H9 (cell line): ENCODE measurements at regions not wholly inside any gene's neighbourhood (a gene's known extent, or its start where the extent isn't known, plus 50 kb on each side); places are given as distances from the start of the nearest gene placed in this dataset.

Experiments
- DNase-seq: peaks from one replicate; pipeline ENCODE4 v3.0.0-alpha.2; 2017
- H2AFZ ChIP-seq: one replicate; pipeline ENCODE4 v1.6.1; 2013; ENCODE audit warnings: mild to moderate bottlenecking, low read length, control low read depth, moderate library complexity
- H2AK5ac ChIP-seq: 2 replicates; pipeline ENCODE4 v1.6.1; 2013; ENCODE audit warnings: low read length, control low read depth, mixed read lengths; ENCODE audit not compliant: insufficient read length
- H2BK120ac ChIP-seq: one replicate; pipeline ENCODE4 v1.6.1; 2013; ENCODE audit warnings: low read depth, mild to moderate bottlenecking, low read length, control low read depth, inconsistent platforms; ENCODE audit not compliant: poor library complexity, severe bottlenecking
- H2BK12ac ChIP-seq: 2 replicates; pipeline ENCODE4 v1.6.1; 2013; ENCODE audit warnings: low read length, control low read depth, mixed read lengths, low read depth; ENCODE audit not compliant: insufficient read length
- H2BK15ac ChIP-seq: 2 replicates; pipeline ENCODE4 v1.6.1; 2013; ENCODE audit warnings: low read depth, low read length, control low read depth
- H2BK20ac ChIP-seq: one replicate; pipeline ENCODE4 v1.6.1; 2013; ENCODE audit warnings: low read depth, mild to moderate bottlenecking, low read length, control low read depth, inconsistent platforms; ENCODE audit not compliant: poor library complexity, severe bottlenecking
- H2BK5ac ChIP-seq: 2 replicates; pipeline ENCODE4 v1.6.1; 2013; ENCODE audit warnings: low read length, control low read depth, mixed read lengths; ENCODE audit not compliant: insufficient read length
- H3K14ac ChIP-seq: 2 replicates; pipeline ENCODE4 v1.6.1; 2013; ENCODE audit warnings: low read length, control low read depth; ENCODE audit not compliant: insufficient read depth
- H3K18ac ChIP-seq: 2 replicates; pipeline ENCODE4 v1.6.1; 2013; ENCODE audit warnings: low read depth, mild to moderate bottlenecking, mixed read lengths, low read length, control low read depth; ENCODE audit not compliant: insufficient read length
- H3K23ac ChIP-seq: 2 replicates; pipeline ENCODE4 v1.6.1; 2013; ENCODE audit warnings: low read length, control low read depth, mixed read lengths, low read depth; ENCODE audit not compliant: insufficient read length
- H3K23me2 ChIP-seq: 2 replicates; pipeline ENCODE4 v1.6.1; 2013; ENCODE audit warnings: low read depth, mild to moderate bottlenecking, mixed read lengths, low read length, control low read depth; ENCODE audit not compliant: insufficient read length, poor library complexity, severe bottlenecking
- H3K27ac ChIP-seq: 2 replicates; pipeline ENCODE4 v1.5.1; 2013; ENCODE audit warnings: low read length, control low read depth, mixed read lengths, low read depth; ENCODE audit not compliant: insufficient read length
- H3K27me3 ChIP-seq: 2 replicates; pipeline ENCODE4 v1.6.1; 2013; ENCODE audit warnings: low read length, control low read depth, inconsistent platforms; ENCODE audit not compliant: insufficient read depth
- H3K4ac ChIP-seq: 2 replicates; pipeline ENCODE4 v1.6.1; 2013; ENCODE audit warnings: low read depth, mild to moderate bottlenecking, control low read depth, inconsistent platforms, low read length, moderate library complexity
- H3K4me1 ChIP-seq: 2 replicates; pipeline ENCODE4 v1.6.1; 2013; ENCODE audit warnings: low read length, control low read depth, inconsistent platforms; ENCODE audit not compliant: insufficient read depth
- H3K4me2 ChIP-seq: 2 replicates; pipeline ENCODE4 v1.6.1; 2013; ENCODE audit warnings: low read length, control low read depth, mixed read lengths; ENCODE audit not compliant: insufficient read length, insufficient read depth
- H3K56ac ChIP-seq: 2 replicates; pipeline ENCODE4 v1.6.1; 2013; ENCODE audit warnings: low read depth, mild to moderate bottlenecking, mixed read lengths, low read length, control low read depth; ENCODE audit not compliant: insufficient read length
- H3K79me1 ChIP-seq: 2 replicates; pipeline ENCODE4 v1.6.1; 2013; ENCODE audit warnings: low read depth, mild to moderate bottlenecking, moderate library complexity, low read length, control low read depth, inconsistent platforms; ENCODE audit not compliant: insufficient read depth, poor library complexity, severe bottlenecking
- H3K79me2 ChIP-seq: 2 replicates; pipeline ENCODE4 v1.6.1; 2013; ENCODE audit warnings: low read length, control low read depth, inconsistent platforms; ENCODE audit not compliant: insufficient read depth
- H3K9ac ChIP-seq: 2 replicates; pipeline ENCODE4 v1.6.1; 2013; ENCODE audit warnings: low read length, control low read depth, mixed read lengths; ENCODE audit not compliant: insufficient read length; ENCODE audit errors: extremely low read depth
- H3K9me3 ChIP-seq: one replicate; pipeline ENCODE4 v1.6.1; 2013; ENCODE audit warnings: low read depth, low read length, inconsistent platforms; ENCODE audit not compliant: control insufficient read depth
- H3T11ph ChIP-seq: one replicate; pipeline ENCODE4 v1.6.1; 2013; ENCODE audit warnings: mild to moderate bottlenecking, low read length, control low read depth, inconsistent platforms
- H4K20me1 ChIP-seq: one replicate; pipeline ENCODE4 v1.6.1; 2013; ENCODE audit not compliant: control insufficient read depth, insufficient read length, insufficient read depth
- H4K5ac ChIP-seq: 2 replicates; pipeline ENCODE4 v1.6.1; 2013; ENCODE audit warnings: low read depth, mild to moderate bottlenecking, mixed read lengths, low read length, control low read depth; ENCODE audit not compliant: insufficient read length
- H4K8ac ChIP-seq: replicated peaks from 2 replicates; pipeline ENCODE4 v1.6.1; 2013; ENCODE audit warnings: low read length, control low read depth, mixed read lengths, low read depth; ENCODE audit not compliant: insufficient read length
- H4K91ac ChIP-seq: 2 replicates; pipeline ENCODE4 v1.6.1; 2013; ENCODE audit warnings: low read depth, mild to moderate bottlenecking, moderate library complexity, mixed read lengths, low read length, control low read depth; ENCODE audit not compliant: insufficient read length
- H3K27ac Mint-ChIP-seq, 3 experiments: 2 replicates in 2 of 3; 3 replicates in 1 of 3; pipeline ENCODE4 v1.8.0; 2020 to 2021; ENCODE audit warnings: mixed read lengths in 3 of 3, mild to moderate bottlenecking in 1 of 3, moderate library complexity in 1 of 3
- H3K27me3 Mint-ChIP-seq: 2 replicates; pipeline ENCODE4 v1.8.0; 2021; ENCODE audit warnings: low read depth, mild to moderate bottlenecking, moderate library complexity, mixed read lengths
- H3K36me3 Mint-ChIP-seq, 3 experiments: 2 replicates in 2 of 3; 3 replicates in 1 of 3; pipeline ENCODE4 v1.8.0; 2020 to 2021; ENCODE audit warnings: low read depth in 3 of 3, mixed read lengths in 3 of 3; ENCODE audit not compliant: insufficient read depth in 1 of 3
- H3K4me1 Mint-ChIP-seq, 2 experiments: 2 replicates each; pipeline ENCODE4 v1.8.0; 2020; ENCODE audit warnings: mixed read lengths in 2 of 2
- H3K4me3 Mint-ChIP-seq, 2 experiments: 2 replicates in 1 of 2; 3 replicates in 1 of 2; pipeline ENCODE4 v1.8.0; 2020 to 2021; ENCODE audit warnings: mild to moderate bottlenecking in 2 of 2, mixed read lengths in 2 of 2, moderate library complexity in 1 of 2
- H3K9me3 Mint-ChIP-seq, 2 experiments: 2 replicates in 1 of 2; 3 replicates in 1 of 2; pipeline ENCODE4 v1.8.0; 2020; ENCODE audit warnings: mild to moderate bottlenecking in 2 of 2, mixed read lengths in 2 of 2, moderate library complexity in 1 of 2
- WGBS: extraction: QIAGEN DNeasy Blood & Tissue Kit; methylation state at CpG from one replicate; pipeline ENCODE4 v1.1.7; 2013; ENCODE audit warnings: missing lambda C conversion rate, low lambda C conversion rate, mixed read lengths; ENCODE audit not compliant: insufficient read length; ENCODE audit errors: extremely low coverage; 5-methylcytosine and 5-hydroxymethylcytosine counted together
- TF ChIP-seq, protein P1 (sequence below): fragments of 200-600 bp; sonication (generic); conservative IDR thresholded peaks from 3 replicates; pipeline ENCODE4 v1.8.0; 2021; ENCODE audit warnings: antibody characterized with exemption, mild to moderate bottlenecking

DNA sequence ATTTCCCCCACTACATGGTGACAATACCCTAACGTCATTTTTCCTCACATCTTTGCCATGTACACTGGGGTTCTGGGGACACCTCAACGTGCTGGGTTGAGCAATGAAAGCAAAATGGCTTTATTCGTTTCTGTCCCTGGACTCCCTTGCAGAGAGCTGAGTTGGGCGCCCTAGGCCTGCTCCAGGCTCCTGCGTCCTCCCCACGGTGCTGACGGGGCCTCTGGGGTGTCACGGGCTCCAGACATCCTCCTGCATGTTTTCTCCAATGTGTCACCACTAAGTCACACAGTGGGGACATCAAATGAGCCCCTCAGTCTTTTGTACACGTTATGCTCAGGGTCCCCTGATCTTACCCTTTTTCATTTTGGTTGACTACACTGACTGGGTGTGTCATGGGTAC, 99.8 kb downstream of the TTLL2 start:
- Histone ChIP-seq H3K56ac (no peak overlapping the region), H3T11ph (no peak overlapping the region), H3K27ac (no peak overlapping the region), H2AFZ (no peak overlapping the region), H3K23me2 (no peaks in the 10 kb centered on the region), H4K5ac (no peak overlapping the region), H3K79me2 (no peaks in the 10 kb centered on the region), H3K4ac (no peak overlapping the region), H3K4me2 (no peak overlapping the region), H4K8ac (no peak overlapping the region), H4K91ac (no peak overlapping the region), H3K14ac (no peak overlapping the region), H2BK120ac (no peak overlapping the region), H2BK5ac (no peak overlapping the region), H3K4me1 (peaks cover 3% of the 10 kb centered on the region; the same call in 1 of the 2 replicates), H4K20me1 (no peaks in the 10 kb centered on the region), H3K27me3 (no peaks in the 10 kb centered on the region), H3K79me1 (no peaks in the 10 kb centered on the region), H2BK15ac (no peak overlapping the region), H2BK20ac (no peak overlapping the region), H3K9me3 (no peaks in the 10 kb centered on the region), H2BK12ac (no peak overlapping the region), H3K23ac (no peak overlapping the region), H3K18ac (no peak overlapping the region), H2AK5ac (no peak overlapping the region), H3K9ac (no peak overlapping the region)
- Mint-ChIP-seq H3K9me3 (peaks cover 5% of the 10 kb centered on the region in 2 experiments; a peak in 3 of 5 replicates), H3K4me3 (no peak overlapping the region), H3K4me1 (peaks cover 12 to 16% of the 10 kb centered on the region in 2 experiments), H3K36me3 (peaks cover 3 to 8% (median 6%) of the 10 kb centered on the region in 3 experiments; a peak in 5 of 7 replicates), H3K27ac (no peak overlapping the region; a peak in 1 of 7 replicates), H3K27me3 (no peaks in the 10 kb centered on the region)
- WGBS: no CpG with 5 or more reads among the region's 9 CpGs
- TF ChIP-seq, protein P1, sequence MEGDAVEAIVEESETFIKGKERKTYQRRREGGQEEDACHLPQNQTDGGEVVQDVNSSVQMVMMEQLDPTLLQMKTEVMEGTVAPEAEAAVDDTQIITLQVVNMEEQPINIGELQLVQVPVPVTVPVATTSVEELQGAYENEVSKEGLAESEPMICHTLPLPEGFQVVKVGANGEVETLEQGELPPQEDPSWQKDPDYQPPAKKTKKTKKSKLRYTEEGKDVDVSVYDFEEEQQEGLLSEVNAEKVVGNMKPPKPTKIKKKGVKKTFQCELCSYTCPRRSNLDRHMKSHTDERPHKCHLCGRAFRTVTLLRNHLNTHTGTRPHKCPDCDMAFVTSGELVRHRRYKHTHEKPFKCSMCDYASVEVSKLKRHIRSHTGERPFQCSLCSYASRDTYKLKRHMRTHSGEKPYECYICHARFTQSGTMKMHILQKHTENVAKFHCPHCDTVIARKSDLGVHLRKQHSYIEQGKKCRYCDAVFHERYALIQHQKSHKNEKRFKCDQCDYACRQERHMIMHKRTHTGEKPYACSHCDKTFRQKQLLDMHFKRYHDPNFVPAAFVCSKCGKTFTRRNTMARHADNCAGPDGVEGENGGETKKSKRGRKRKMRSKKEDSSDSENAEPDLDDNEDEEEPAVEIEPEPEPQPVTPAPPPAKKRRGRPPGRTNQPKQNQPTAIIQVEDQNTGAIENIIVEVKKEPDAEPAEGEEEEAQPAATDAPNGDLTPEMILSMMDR: no peak
- no peak for DNase-seq
